KMS-11 (cell line): ENCODE measurements at regions not wholly inside any gene's neighbourhood (a gene's known extent, or its start where the extent isn't known, plus 50 kb on each side); places are given as distances from the start of the nearest gene placed in this dataset.
"Not testable (repeated sequence)": the region's sequence is repeated elsewhere in the genome, so short reads cannot be mapped to it uniquely, and the experiment has no call there.

Experiments
- H2AFZ ChIP-seq: fragments of 200-600 bp; sonication (generic); 2 replicates; pipeline ENCODE4 v1.6.1; 2016; ENCODE audit warnings: antibody characterized with exemption, mixed run types, low read depth
- H3K27ac ChIP-seq: fragments of 200-600 bp; sonication (generic); 2 replicates; pipeline ENCODE4 v1.6.1; 2016; ENCODE audit warnings: mild to moderate bottlenecking, mixed run types
- H3K27me3 ChIP-seq: fragments of 200-600 bp; sonication (generic); 2 replicates; pipeline ENCODE4 v1.6.1; 2017; ENCODE audit warnings: mild to moderate bottlenecking, low read depth, mixed run types, moderate library complexity; ENCODE audit not compliant: insufficient read depth
- H3K36me3 ChIP-seq: fragments of 200-600 bp; sonication (generic); 2 replicates; pipeline ENCODE4 v1.6.1; 2017; ENCODE audit warnings: mild to moderate bottlenecking, mixed run types; ENCODE audit not compliant: insufficient read depth
- H3K4me1 ChIP-seq: fragments of 200-600 bp; sonication (generic); 2 replicates; pipeline ENCODE4 v1.6.1; 2016; ENCODE audit warnings: mild to moderate bottlenecking, low read depth, mixed run types; ENCODE audit not compliant: poor library complexity, severe bottlenecking
- H3K4me2 ChIP-seq: fragments of 200-600 bp; sonication (generic); 2 replicates; pipeline ENCODE4 v1.7.0; 2016; ENCODE audit warnings: mild to moderate bottlenecking, mixed run types
- H3K4me3 ChIP-seq: fragments of 200-600 bp; sonication (generic); IDR thresholded peaks from 2 replicates; pipeline ENCODE4 v1.6.1; 2017; ENCODE audit warnings: low read depth, low read length, mixed read lengths; ENCODE audit not compliant: insufficient read depth
- H3K79me2 ChIP-seq: fragments of 200-600 bp; sonication (generic); 2 replicates; pipeline ENCODE4 v1.6.1; 2016; ENCODE audit warnings: low read depth, mixed run types; ENCODE audit not compliant: insufficient read depth
- H3K9ac ChIP-seq: fragments of 200-600 bp; sonication (generic); 2 replicates; pipeline ENCODE4 v1.6.1; 2016; ENCODE audit warnings: mild to moderate bottlenecking, mixed run types
- H4K20me1 ChIP-seq: fragments of 200-600 bp; sonication (generic); 2 replicates; pipeline ENCODE4 v1.6.1; 2016; ENCODE audit warnings: mild to moderate bottlenecking, mixed run types; ENCODE audit not compliant: insufficient read depth
- CTCF ChIP-seq: fragments of 200-600 bp; sonication (generic); conservative IDR thresholded peaks from 2 replicates; pipeline ENCODE4 v1.6.1; 2017; ENCODE audit warnings: low read depth, mild to moderate bottlenecking, antibody characterized with exemption, low read length, moderate library complexity, mixed read lengths

GRCh38 chr10:15960277-15960676 is 100.0 kb upstream of the MINDY3 start:
- no peak for TF ChIP-seq CTCF
- H3K4me2 ChIP-seq: no peak overlapping the region
- no peaks in the 10 kb centered on the region for H3K79me2 ChIP-seq

GRCh38 chr10:15972736-15973135 is 112.4 kb upstream of the MINDY3 start:
- H3K27ac ChIP-seq, H3K36me3 ChIP-seq, H2AFZ ChIP-seq, H3K4me1 ChIP-seq, H3K79me2 ChIP-seq, H3K4me2 ChIP-seq, H3K27me3 ChIP-seq, H3K4me3 ChIP-seq, H3K9ac ChIP-seq, H4K20me1 ChIP-seq: not testable (repeated sequence)

More at GRCh38 chr10:15960277-15960676, 100.0 kb upstream of the MINDY3 start:
- Histone ChIP-seq H3K27me3 (no peaks in the 10 kb centered on the region), H3K4me3 (no peak overlapping the region), H3K36me3 (no peaks in the 10 kb centered on the region), H2AFZ (no peak overlapping the region), H3K4me1 (no peaks in the 10 kb centered on the region), H3K9ac (no peak overlapping the region), H4K20me1 (no peaks in the 10 kb centered on the region), H3K27ac (no peak overlapping the region)

GRCh38 chr10:15985690-15986089 is 125.4 kb upstream of the MINDY3 start:
- TF ChIP-seq CTCF: no peak
- Histone ChIP-seq H4K20me1 (no peaks in the 10 kb centered on the region), H3K27me3 (no peaks in the 10 kb centered on the region), H3K9ac (no peak overlapping the region), H3K27ac (no peak overlapping the region), H3K36me3 (no peaks in the 10 kb centered on the region), H2AFZ (no peak overlapping the region), H3K79me2 (no peaks in the 10 kb centered on the region), H3K4me1 (no peaks in the 10 kb centered on the region), H3K4me3 (no peak overlapping the region), H3K4me2 (no peak overlapping the region)

- no peaks in the 10 kb centered on the region for H3K79me2 ChIP-seq
- no peak for TF ChIP-seq CTCF
- H3K4me2 ChIP-seq: no peak overlapping the region
- no peak overlapping the region for H3K4me3 ChIP-seq
- no peaks in the 10 kb centered on the region for H3K27me3 ChIP-seq
- H3K27ac ChIP-seq: no peak overlapping the region
- H3K9ac ChIP-seq: no peak overlapping the region
- no peaks in the 10 kb centered on the region for H3K4me1 ChIP-seq
- no peak overlapping the region for H2AFZ ChIP-seq
- H4K20me1 ChIP-seq: no peaks in the 10 kb centered on the region
- no peaks in the 10 kb centered on the region for H3K36me3 ChIP-seq
Measured at GRCh38 chr10:15990535-15991129, 130.3 kb upstream of the MINDY3 start.

- Histone ChIP-seq H3K36me3 (no peaks in the 10 kb centered on the region), H2AFZ (no peak overlapping the region), H3K79me2 (no peaks in the 10 kb centered on the region), H3K27ac (no peak overlapping the region), H3K4me3 (no peak overlapping the region), H3K4me2 (no peak overlapping the region), H3K9ac (no peak overlapping the region), H3K27me3 (no peaks in the 10 kb centered on the region), H3K4me1 (no peaks in the 10 kb centered on the region), H4K20me1 (no peaks in the 10 kb centered on the region)
- TF ChIP-seq CTCF: no peak
Measured at GRCh38 chr10:15997313-15997712, 137.0 kb upstream of the MINDY3 start.
